Neural crest cell (in vitro differentiated cells): ENCODE measurements at regions not wholly inside any gene's neighbourhood (a gene's known extent, or its start where the extent isn't known, plus 50 kb on each side); places are given as distances from the start of the nearest gene placed in this dataset.

Source experiments
- DNase-seq: peaks from one replicate; pipeline ENCODE4 v3.0.0; 2021; ENCODE audit warnings: low read depth, mixed read lengths, low spot score
- H3K27ac Mint-ChIP-seq: one replicate; pipeline ENCODE4 v1.8.0; 2021; ENCODE audit warnings: mild to moderate bottlenecking, mixed read lengths; ENCODE audit not compliant: unreplicated experiment
- H3K27me3 Mint-ChIP-seq: 2 replicates; pipeline ENCODE4 v1.8.0; 2021; ENCODE audit warnings: low read depth, mild to moderate bottlenecking, mixed read lengths
- H3K36me3 Mint-ChIP-seq: 2 replicates; pipeline ENCODE4 v1.8.0; 2021; ENCODE audit warnings: low read depth, mild to moderate bottlenecking, mixed read lengths
- H3K4me1 Mint-ChIP-seq: 2 replicates; pipeline ENCODE4 v1.8.0; 2021; ENCODE audit warnings: mixed read lengths
- H3K4me3 Mint-ChIP-seq: one replicate; pipeline ENCODE4 v1.8.0; 2021; ENCODE audit warnings: mild to moderate bottlenecking, mixed read lengths
- H3K9me3 Mint-ChIP-seq: 2 replicates; pipeline ENCODE4 v1.8.0; 2021; ENCODE audit warnings: mixed read lengths
- TF ChIP-seq, protein P1 (sequence below): fragments of 200-600 bp; sonication (generic); conservative IDR thresholded peaks from 2 replicates; pipeline ENCODE4 v1.5.0; 2021; ENCODE audit warnings: antibody characterized with exemption, mild to moderate bottlenecking

DNA sequence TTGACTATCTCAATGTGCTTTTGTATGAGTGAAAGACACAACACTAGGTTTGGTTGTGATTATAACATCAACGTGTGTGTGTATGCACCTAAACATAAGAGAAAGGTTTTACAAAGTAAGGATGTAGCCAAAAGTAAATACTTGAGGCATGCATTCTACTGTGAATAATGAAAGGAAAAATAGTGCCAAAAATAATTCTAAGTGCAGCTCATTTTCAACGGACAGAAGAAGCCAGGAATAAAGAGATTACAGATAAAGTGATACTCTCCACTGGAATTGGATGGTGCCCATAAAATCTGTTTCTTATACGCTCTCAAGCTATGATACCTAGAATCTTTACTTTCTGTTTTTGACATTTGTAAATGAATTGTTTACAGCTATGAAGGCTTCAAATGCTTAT lies 135.0 kb upstream of the TMEM72 start:
- DNase-seq: no peak
- Mint-ChIP-seq H3K4me1 (no peaks in the 10 kb centered on the region), H3K9me3 (no peaks in the 10 kb centered on the region), H3K27me3 (no peaks in the 10 kb centered on the region), H3K27ac (no peak overlapping the region), H3K4me3 (no peak overlapping the region), H3K36me3 (no peaks in the 10 kb centered on the region)
- TF ChIP-seq, protein P1, sequence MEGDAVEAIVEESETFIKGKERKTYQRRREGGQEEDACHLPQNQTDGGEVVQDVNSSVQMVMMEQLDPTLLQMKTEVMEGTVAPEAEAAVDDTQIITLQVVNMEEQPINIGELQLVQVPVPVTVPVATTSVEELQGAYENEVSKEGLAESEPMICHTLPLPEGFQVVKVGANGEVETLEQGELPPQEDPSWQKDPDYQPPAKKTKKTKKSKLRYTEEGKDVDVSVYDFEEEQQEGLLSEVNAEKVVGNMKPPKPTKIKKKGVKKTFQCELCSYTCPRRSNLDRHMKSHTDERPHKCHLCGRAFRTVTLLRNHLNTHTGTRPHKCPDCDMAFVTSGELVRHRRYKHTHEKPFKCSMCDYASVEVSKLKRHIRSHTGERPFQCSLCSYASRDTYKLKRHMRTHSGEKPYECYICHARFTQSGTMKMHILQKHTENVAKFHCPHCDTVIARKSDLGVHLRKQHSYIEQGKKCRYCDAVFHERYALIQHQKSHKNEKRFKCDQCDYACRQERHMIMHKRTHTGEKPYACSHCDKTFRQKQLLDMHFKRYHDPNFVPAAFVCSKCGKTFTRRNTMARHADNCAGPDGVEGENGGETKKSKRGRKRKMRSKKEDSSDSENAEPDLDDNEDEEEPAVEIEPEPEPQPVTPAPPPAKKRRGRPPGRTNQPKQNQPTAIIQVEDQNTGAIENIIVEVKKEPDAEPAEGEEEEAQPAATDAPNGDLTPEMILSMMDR: no peak

DNA sequence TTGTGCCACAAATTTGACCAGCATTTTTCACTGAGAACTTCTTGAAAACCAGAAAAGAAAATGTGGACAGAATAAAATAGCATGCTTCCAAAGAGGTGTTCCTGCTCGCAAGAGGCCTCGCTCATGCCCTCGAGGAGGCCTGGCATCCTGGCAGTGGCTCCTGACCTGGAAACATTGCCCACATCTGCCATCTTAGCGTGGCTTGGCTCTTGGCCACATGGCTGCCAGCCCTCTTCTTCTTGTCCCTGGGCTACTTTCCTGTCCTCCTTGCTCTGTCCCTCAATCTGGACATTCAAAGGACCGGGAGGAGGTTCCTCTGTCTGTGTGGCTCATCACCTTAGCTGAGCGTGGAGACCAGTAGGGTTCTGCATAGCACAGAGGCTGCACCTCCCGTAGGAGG lies 131.6 kb upstream of the TMEM72 start:
- no peaks in the 10 kb centered on the region for H3K4me1 Mint-ChIP-seq
- no peak overlapping the region for H3K4me3 Mint-ChIP-seq
- no peak overlapping the region for H3K27ac Mint-ChIP-seq
- H3K27me3 Mint-ChIP-seq: no peaks in the 10 kb centered on the region
- DNase-seq: no peak
- TF ChIP-seq, protein P1: no peak
- no peaks in the 10 kb centered on the region for H3K36me3 Mint-ChIP-seq
- no peaks in the 10 kb centered on the region for H3K9me3 Mint-ChIP-seq

DNA sequence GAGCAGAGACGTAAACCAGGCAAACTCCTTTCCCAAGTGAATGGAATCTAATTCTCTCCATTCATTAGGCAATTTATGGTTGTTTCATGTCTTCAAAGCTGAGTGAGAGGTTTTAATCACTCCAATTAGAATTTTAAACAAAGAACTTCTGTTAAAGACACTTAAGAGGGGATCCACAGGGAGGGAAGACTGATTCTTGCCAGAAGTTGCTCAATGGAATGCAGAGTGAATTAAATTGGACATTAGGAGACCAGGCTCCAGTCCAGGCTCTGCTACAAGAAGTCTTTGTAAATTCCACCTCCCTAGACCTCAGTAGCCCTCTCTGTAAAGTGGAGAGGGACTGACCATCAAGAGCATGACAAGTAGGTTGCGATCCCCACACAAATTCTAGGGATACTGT lies 130.7 kb upstream of the TMEM72 start:
- no peak overlapping the region for H3K4me3 Mint-ChIP-seq
- H3K27ac Mint-ChIP-seq: no peak overlapping the region
- TF ChIP-seq, protein P1: no peak
- H3K9me3 Mint-ChIP-seq: no peaks in the 10 kb centered on the region
- no peak for DNase-seq
- no peaks in the 10 kb centered on the region for H3K4me1 Mint-ChIP-seq
- no peaks in the 10 kb centered on the region for H3K27me3 Mint-ChIP-seq
- no peaks in the 10 kb centered on the region for H3K36me3 Mint-ChIP-seq

DNA sequence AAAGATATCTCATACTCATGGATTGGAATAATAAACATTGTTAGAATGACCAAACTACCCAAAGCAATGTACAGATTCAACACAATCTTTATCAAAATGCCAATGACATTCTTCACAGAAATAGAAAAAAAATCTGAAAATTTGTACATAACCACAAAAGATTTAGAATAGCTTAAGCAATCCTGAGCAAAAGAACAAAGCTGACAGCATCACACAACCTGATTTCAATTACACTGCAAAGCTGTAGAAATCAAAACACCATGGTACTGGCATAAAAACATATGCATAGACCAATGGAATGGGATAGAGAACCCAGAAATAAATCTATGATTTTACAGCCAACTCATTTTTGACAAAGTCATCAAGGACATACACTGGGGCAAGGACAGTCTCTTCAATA lies 130.0 kb upstream of the TMEM72 start:
- H3K27ac Mint-ChIP-seq: no peak overlapping the region
- no peaks in the 10 kb centered on the region for H3K36me3 Mint-ChIP-seq
- no peaks in the 10 kb centered on the region for H3K27me3 Mint-ChIP-seq
- no peaks in the 10 kb centered on the region for H3K9me3 Mint-ChIP-seq
- H3K4me1 Mint-ChIP-seq: no peaks in the 10 kb centered on the region
- DNase-seq: no peak
- H3K4me3 Mint-ChIP-seq: no peak overlapping the region
- TF ChIP-seq, protein P1: no peak

DNA sequence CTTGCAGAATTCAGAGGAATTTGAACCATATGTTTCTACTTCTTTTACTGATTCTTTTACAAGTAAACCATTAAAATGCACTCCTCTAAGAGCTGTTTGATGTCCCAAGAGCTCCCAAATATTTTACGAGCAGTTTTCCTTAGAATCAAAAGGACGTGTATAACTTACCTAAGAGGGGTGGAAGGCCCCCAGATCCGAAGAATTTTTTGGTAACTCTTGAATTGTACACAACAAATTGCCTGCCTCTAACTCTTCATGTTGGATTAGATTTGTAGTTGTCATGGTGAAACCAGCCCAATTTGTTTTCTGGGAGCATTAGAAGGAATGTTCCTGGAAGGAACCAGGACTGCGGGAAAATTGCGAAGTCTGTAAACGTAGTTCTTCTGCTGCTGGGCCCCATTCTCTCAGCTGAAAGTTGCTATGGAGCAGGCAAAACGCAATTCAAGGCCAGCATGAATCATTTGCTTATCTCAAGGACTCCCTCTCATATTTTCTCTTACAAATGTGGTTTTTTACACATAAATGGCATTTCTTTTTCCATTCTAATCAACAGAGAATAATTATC lies 124.8 kb upstream of the TMEM72 start:
- TF ChIP-seq, protein P1: no peak
- DNase-seq: no peak
- no peak overlapping the region for H3K4me3 Mint-ChIP-seq
- no peaks in the 10 kb centered on the region for H3K27me3 Mint-ChIP-seq
- H3K36me3 Mint-ChIP-seq: no peaks in the 10 kb centered on the region
- peaks cover 3% of the 10 kb centered on the region for H3K9me3 Mint-ChIP-seq
- no peak overlapping the region for H3K27ac Mint-ChIP-seq
- no peaks in the 10 kb centered on the region for H3K4me1 Mint-ChIP-seq
